GM23338 (cell line): ENCODE measurements at regions not wholly inside any gene's neighbourhood (a gene's known extent, or its start where the extent isn't known, plus 50 kb on each side); places are given as distances from the start of the nearest gene placed in this dataset.

Experiments
- TF ChIP-seq, protein P1 (sequence below), 2 experiments: fragments of 200-600 bp in 1 of 2; sonication (generic) in 1 of 2; conservative IDR thresholded peaks; 2 replicates each; pipeline versions ENCODE4 v1.5.1 to v1.6.1; 2016 to 2017; ENCODE audit warnings: antibody characterized with exemption in 2 of 2, low read depth in 2 of 2, mild to moderate bottlenecking in 2 of 2, moderate library complexity in 1 of 2
- TF ChIP-seq, protein P2 (sequence below): IDR thresholded peaks from one replicate; pipeline ENCODE4 v1.6.1; 2018; ENCODE audit warnings: antibody characterized with exemption; ENCODE audit not compliant: unreplicated experiment

DNA sequence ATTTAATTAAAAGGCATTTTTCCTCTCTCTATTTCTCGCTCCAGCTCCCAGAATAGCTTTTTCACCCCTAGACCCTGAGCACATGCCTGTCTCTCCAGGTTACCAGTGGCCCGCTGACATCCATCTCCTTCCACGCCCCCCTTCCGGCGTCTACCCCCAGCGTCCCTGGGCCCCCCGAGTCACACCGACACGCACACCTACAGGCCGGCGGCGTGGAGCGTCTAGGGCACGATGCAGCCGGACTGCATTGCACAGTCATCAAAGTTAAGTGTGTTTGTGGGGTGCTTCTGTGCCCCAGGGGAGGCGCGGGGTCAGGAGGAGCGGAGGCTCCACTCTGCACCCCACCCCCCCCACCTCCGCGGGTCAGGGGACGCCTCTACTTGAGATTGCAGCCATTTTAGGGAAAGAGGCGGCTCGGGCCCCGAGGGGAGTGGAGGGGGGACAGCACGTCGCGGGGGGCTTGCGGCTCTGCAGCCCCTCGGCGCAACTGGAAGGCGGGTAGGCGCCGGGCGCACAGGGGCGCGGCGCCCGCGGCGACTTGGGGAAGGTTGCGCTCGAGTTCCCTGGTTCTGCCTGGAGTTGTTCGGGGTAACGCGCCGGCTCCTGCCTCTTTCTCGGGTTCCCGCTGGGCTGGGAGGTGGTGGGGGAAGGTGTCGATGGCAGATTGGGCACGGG lies 112.7 kb downstream of the DHX15 start:
- TF ChIP-seq, protein P1, sequence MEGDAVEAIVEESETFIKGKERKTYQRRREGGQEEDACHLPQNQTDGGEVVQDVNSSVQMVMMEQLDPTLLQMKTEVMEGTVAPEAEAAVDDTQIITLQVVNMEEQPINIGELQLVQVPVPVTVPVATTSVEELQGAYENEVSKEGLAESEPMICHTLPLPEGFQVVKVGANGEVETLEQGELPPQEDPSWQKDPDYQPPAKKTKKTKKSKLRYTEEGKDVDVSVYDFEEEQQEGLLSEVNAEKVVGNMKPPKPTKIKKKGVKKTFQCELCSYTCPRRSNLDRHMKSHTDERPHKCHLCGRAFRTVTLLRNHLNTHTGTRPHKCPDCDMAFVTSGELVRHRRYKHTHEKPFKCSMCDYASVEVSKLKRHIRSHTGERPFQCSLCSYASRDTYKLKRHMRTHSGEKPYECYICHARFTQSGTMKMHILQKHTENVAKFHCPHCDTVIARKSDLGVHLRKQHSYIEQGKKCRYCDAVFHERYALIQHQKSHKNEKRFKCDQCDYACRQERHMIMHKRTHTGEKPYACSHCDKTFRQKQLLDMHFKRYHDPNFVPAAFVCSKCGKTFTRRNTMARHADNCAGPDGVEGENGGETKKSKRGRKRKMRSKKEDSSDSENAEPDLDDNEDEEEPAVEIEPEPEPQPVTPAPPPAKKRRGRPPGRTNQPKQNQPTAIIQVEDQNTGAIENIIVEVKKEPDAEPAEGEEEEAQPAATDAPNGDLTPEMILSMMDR (conservative IDR thresholded peaks at IDR 0.05; ENCODE audit: low read depth in 2 of 2), result 0 out of 4 replicates have a peak, but pooled peaks of 1 of the 2 experiments have one; percentile 19
- TF ChIP-seq, protein P2, sequence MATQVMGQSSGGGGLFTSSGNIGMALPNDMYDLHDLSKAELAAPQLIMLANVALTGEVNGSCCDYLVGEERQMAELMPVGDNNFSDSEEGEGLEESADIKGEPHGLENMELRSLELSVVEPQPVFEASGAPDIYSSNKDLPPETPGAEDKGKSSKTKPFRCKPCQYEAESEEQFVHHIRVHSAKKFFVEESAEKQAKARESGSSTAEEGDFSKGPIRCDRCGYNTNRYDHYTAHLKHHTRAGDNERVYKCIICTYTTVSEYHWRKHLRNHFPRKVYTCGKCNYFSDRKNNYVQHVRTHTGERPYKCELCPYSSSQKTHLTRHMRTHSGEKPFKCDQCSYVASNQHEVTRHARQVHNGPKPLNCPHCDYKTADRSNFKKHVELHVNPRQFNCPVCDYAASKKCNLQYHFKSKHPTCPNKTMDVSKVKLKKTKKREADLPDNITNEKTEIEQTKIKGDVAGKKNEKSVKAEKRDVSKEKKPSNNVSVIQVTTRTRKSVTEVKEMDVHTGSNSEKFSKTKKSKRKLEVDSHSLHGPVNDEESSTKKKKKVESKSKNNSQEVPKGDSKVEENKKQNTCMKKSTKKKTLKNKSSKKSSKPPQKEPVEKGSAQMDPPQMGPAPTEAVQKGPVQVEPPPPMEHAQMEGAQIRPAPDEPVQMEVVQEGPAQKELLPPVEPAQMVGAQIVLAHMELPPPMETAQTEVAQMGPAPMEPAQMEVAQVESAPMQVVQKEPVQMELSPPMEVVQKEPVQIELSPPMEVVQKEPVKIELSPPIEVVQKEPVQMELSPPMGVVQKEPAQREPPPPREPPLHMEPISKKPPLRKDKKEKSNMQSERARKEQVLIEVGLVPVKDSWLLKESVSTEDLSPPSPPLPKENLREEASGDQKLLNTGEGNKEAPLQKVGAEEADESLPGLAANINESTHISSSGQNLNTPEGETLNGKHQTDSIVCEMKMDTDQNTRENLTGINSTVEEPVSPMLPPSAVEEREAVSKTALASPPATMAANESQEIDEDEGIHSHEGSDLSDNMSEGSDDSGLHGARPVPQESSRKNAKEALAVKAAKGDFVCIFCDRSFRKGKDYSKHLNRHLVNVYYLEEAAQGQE, result no peak
